ENCODE measurements at regions not wholly inside any gene's neighbourhood (a gene's known extent, or its start where the extent isn't known, plus 50 kb on each side); places are given as distances from the start of the nearest gene placed in this dataset.

DNA sequence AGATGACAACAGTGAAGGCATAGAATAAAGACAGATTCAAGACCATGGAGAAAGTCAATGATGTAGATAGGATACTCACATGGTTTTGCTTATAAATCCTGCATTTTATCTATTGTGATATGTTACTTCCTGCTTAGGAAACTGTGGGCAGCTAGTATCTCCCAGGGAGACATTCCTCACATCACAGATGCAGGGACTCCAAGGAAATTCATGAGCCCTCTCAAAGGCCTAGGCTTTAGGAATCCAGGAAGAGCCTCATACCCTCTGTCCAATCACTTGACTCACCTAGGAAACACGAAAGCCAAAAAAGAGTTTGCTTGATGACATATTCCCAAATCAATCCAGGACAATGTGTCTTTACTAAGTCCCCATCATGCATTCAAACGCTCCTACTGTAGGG is 247.8 kb upstream of the KLHL29 start:
- TF ChIP-seq, protein P1, sequence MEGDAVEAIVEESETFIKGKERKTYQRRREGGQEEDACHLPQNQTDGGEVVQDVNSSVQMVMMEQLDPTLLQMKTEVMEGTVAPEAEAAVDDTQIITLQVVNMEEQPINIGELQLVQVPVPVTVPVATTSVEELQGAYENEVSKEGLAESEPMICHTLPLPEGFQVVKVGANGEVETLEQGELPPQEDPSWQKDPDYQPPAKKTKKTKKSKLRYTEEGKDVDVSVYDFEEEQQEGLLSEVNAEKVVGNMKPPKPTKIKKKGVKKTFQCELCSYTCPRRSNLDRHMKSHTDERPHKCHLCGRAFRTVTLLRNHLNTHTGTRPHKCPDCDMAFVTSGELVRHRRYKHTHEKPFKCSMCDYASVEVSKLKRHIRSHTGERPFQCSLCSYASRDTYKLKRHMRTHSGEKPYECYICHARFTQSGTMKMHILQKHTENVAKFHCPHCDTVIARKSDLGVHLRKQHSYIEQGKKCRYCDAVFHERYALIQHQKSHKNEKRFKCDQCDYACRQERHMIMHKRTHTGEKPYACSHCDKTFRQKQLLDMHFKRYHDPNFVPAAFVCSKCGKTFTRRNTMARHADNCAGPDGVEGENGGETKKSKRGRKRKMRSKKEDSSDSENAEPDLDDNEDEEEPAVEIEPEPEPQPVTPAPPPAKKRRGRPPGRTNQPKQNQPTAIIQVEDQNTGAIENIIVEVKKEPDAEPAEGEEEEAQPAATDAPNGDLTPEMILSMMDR (IDR thresholded peaks at IDR 0.05) = no peak
- no peak for TF ChIP-seq POLR2A (IDR thresholded peaks at IDR 0.05)

Measured in heart left ventricle (tissue), 13 donors.